CD4-positive, alpha-beta T cell treated with Interleukin-4 for 1 hour (primary cell): ENCODE measurements at regions not wholly inside any gene's neighbourhood (a gene's known extent, or its start where the extent isn't known, plus 50 kb on each side); places are given as distances from the start of the nearest gene placed in this dataset.

ENCODE experiments used
- DNase-seq, 2 donors: peaks; one replicate each; pipeline ENCODE4 v3.0.0-alpha.2; 2020 to 2022

DNA sequence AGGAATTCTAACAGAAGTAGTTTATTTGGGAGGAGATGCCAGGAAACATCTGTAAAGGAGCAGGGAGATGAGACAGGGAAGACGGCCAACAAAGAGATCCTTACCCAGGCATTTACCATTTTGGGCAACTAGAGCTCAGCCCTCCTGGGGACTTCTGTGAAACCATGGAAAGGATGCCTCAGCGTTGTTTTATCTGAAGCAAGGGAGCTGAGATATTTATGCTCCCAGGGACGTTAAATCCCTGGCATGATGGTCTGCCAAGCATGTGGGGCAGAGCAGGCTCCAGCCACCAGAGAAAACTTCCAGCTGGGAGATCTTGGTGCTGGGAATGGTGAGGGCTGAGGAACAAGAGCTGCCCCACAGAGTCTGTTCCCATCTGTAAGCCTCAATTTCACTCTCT lies 114.8 kb upstream of the FOXF1 start:
- no peak for DNase-seq

DNA sequence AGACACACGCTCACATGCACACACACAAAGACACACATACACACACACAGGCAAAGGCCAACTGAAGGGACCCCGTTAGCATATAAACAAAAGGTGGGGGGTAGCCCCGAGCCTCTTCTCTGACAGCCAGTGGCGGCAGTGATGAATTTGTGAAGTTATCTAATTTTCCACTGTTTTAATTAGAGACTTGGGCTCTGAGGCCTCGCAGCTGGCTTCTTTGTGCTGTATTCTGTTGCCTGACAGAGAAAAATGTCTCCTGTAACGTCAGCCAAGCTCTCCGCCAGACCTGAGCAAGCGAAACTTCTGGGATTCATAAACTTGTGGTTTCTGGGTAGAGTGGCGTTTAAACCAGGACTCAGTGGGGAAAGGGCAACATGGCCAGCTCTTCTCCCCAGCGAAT lies 113.9 kb upstream of the FOXF1 start:
- no peak for DNase-seq

DNA sequence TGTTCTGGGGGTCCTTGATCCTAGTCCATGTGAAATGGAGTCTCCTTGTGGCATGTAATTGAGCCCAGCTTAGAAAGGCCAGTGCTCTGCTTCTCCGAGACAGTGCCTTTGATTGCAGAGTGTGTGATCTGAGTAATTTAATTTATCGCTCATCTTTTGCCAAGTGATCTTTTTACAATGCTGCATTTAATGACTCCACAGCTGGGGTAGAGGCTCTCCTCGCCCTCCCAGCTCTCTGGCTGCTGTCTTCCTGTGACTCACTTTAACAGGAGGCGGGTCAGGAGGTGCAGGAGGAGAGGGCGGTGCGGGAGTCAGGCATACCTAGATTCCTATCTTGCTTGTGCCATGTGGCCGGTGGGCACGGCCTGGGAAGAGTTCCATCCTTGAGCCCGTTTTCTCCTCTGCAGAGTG lies 113.4 kb upstream of the FOXF1 start:
- DNase-seq, result no peak

DNA sequence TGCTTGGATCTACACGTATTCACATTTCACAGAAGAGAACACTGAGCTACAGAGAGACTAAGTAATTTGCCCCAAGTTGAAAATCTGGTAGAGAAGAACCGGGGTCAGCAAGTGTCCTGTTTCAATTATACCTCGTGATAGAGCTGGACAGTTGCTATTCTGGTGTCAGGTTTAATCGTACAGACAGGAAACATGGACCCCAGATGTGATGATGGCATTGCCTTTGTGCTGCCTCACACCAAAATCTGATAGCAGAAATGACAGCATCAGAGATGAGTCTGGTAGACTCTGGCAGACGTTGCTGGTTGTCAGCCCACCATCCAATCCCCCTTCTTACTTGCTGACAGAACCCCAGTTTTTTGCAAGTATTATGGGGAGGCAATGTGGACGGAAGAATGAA lies 112.1 kb upstream of the FOXF1 start:
- no peak for DNase-seq

DNA sequence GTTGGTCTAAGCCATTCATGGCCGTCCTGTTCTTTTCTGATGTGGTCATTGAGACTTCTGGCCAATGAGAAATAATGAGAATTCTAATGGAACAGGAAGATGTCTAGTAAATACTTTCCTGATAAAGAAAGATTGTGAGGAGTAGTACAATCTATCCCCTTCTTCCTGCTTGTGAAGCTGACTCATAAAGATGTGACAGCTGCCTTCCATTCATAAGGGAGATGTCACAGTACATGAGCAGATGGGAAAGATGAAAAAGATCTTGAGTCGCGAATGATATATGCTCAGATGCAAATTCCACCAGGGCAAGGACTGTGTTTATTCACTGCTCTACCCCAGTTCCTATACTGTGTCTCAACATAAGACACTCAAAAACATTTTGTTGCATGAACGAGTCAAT lies 111.7 kb upstream of the FOXF1 start:
- no peak for DNase-seq

DNA sequence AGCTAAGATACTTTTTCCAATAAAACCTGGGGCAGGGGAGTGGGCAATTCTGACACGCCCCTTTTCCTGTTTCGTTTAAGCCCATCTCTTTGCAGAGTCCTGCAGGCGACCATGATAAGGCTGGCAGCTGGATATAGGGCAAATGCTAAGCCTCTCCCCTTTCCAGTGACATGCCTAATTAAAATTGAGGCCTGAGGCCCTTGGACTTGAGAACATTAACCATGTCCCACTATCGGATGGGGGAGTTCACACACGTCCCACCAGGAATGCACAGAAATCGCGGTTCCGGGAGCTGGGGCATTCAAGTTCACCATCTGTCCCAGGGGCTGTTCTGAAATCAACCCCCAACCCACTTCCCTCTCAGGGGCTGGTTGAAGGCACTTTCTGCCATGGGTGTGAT lies 109.2 kb upstream of the FOXF1 start:
- DNase-seq, result no peak

DNA sequence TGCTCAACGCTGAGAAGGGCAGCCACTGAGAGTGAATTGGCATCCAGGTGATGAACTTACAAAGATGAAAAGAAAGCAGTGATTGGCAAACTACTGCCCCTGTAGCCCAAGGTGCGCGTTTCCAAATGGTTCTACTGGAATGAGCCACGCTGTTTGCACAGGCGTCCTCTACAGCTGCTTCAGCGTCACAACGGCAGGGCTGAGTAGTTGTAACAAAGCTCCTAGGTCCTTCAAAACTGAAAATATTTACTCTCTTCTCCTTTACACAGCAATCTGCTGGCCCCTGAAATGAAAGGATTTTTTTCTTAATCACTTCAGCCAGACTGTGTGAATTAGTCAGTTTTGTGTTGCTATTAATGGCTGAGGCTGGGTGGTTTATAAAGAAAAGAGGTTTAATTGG lies 107.2 kb upstream of the FOXF1 start:
- DNase-seq, result no peak

DNA sequence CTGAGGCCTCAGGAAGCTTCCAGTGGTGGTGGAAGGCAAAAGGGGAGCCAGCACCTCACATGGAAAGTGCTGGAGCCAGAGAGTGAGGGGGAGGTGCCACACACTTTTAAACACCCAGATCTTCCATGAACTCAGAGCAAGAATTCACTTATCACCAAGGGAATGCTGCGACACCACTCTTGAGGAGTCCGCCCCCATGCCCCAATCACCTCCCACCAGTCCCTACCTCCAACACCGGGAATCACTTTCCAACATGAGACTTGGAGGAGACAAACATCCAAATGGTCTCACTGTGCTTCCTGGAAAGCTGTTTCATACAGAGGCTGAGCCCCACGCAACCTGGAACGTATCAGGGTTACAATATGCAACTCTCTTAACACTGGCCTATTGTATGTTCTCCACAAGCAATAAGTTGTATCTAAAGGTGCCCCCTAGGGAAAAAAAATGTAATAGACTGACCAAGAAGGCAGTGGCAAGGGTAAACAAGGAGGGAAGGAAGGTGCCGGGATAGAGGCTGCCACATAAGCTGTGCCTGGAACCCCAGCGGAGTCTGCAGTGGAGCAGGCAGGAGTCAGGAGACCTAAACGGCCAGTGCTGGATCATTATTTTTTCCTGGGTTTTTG lies 106.7 kb upstream of the FOXF1 start:
- DNase-seq, result no peak

DNA sequence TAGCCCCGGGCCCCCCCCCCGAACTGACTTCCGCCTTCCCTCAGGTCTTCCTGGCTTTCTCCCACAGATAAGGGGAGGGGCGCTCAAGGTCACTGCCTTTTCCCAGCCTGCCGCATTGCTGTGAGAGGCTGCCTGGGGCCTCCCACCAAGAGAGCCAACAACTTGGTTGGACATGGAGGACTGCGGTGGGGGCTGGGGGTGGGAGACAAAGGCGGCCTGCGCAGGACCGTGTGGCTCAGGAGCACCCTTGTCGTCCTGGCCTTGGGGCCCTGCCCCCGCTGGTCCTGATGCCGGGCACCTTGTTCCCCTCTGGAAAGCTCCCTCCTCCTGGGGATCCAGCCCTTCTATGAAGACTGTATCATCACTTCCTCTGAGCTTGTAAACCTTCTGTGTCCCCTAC lies 105.6 kb upstream of the FOXF1 start:
- DNase-seq, result no peak

DNA sequence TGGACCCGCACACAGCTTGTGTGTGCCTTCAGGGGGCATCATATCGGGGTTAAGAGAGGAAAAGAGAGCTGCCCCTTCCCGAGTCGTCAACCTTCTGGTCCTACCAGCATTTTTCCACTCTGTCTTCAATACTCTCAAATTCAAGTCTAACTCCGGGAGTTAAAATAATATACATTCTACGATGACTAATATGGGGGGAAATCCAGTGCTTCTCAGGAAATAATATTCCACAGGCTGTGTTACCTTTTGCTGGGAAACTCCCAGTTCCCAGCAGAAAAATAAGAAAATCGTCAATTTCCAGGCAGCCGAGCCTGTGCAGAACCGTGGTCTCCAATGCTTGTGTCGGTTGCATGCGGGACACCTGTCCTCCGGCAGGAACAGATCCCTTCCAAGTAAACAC lies 105.0 kb upstream of the FOXF1 start:
- no peak for DNase-seq

DNA sequence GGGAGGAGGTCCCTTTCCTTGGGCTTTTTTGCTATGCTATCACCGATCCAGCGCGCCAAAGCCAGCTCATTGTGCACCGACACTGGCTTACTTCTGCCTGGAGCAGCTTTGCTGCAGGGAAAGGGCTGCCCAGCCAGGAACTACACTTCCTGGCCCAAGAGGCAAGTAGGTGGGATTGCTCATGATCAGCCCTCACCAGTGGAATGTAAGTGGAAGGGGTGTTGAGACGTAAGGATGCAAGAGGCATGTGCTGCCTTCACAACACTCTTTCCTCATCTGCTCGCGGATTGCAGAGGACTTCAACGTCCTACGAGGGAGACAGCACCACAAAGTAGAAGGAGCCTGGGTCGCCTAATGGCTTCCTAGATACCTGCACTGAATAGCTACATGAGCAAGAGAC lies 104.3 kb upstream of the FOXF1 start:
- DNase-seq, result no peak

DNA sequence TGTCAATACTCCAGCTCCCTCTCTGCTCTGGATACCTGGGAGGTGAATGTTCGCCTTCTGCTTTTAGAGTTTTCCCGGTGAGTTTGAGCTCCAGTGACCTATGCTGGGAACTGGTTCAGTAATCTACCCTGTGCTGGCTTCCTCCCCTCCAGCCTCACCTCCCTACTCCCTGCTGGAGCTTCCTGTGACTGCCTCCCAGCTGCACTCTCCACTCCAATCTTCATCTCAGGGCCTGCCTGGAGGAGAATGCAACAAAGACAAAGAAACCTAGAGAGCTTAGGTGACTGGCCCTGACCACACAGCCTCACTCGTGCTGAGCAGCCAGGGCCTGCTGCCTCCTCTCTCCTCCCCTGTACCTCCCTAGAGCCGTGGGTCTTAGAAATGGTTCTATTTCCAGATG lies 101.6 kb upstream of the FOXF1 start:
- DNase-seq, result no peak

DNA sequence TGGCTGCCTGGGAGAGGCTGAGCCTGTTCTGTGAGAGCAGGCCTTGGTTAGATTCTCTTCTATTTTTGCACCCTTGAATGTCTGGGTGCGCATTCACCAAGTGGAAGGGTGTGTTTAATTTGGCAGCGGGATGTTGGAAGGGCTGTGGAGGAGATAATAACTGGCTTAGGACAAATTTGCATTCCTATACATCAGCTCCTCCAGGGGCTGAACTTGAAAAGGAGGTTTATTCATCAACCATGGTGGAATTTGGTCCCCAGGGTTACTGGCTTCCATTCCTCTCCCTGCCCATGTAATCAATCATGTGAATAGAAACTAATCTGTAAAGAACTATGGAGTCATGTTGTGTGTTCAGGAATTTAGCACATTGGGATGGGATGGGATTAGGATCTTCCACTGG lies 100.2 kb upstream of the FOXF1 start:
- DNase-seq, result no peak

DNA sequence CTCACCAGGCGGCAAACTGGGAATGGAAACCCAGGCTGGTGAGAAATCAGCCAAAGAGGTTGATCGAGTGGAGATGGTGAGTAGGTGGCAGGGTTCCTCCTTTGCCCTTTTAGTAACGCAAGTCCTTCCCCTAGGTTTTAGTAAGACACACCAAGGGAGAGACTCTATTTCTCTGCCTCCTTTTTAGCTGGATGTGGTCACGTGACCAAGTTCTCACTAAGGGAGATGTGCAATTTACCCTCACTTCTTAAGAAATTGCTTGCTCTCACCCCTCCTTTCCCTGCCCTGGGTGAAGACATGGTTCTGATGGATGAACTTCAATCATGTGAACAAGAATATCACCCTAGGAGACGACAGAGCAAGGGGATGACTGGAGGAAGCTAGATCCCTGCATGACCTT lies 99.8 kb upstream of the FOXF1 start:
- no peak for DNase-seq

DNA sequence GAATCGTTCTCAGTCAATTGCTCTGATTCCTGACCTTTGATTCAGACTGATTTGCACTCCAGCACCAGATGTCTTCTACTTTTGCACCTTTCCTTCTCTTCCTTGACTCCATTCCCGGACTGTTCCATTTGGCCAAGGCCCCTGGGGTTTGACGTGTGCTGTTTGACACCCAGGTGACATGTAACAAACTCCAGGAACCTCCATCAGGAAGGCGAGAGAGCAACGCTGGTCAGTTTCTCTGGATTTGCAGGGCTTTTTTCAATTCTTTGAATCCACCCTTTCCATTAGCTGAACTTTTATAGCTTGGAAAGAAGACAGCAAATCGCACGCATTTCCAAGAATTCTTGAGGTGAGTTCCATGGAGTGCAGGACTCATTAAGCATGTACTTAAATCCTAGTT lies 98.4 kb upstream of the FOXF1 start:
- DNase-seq, result no peak

DNA sequence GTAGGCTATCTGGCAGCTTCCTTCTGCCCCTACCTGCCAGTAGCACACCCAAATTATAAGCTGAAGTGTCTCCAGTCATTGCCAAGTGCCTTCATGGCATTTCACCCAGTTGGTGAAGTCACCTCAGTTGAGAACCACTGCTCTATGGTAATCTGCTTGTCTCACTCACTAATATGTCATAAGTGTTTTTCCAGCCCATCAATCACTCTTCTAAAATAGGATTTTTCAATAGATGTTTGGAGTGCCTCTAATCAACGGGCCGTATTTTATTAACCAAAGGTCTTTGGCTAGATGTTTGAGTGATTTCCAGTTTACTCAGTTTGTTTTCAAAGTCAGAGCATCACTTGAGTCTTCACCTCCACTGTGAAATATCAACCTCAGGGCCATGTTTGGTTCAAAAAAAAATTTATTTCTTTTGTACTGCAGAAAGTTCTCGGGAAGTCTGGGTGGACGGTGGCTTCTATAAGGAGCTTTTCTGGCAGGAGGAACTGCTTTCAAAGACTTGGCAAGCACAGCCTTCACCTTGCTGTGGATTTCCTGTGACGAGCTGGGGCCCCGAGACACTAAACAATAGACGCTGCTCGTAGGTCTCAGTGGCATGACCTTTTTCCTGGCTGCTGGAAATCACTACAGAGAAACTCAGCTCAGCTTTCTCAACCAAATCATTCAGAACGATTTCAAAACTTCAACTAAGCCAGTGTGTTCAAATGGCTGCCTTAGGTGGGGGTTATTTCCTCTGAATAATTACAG lies 95.2 kb upstream of the FOXF1 start:
- no peak for DNase-seq

DNA sequence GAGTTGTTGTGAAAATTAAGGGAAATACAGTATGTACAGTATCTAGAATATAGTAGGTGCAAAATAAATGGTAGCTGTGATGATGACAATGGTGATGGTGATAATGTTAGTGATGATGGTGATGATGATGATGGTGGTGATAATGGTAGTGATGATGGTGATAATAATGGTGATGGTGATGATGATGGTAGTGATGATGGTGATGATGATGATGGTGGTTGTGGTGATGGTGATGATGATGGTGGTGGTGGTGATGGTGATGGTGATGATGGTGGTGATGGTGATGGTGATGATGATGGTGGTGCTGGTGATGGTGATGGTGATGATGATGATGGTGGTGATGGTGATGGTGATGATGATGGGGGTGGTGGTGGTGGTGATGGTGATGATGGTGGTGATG lies 91.3 kb upstream of the FOXF1 start:
- no peak for DNase-seq

DNA sequence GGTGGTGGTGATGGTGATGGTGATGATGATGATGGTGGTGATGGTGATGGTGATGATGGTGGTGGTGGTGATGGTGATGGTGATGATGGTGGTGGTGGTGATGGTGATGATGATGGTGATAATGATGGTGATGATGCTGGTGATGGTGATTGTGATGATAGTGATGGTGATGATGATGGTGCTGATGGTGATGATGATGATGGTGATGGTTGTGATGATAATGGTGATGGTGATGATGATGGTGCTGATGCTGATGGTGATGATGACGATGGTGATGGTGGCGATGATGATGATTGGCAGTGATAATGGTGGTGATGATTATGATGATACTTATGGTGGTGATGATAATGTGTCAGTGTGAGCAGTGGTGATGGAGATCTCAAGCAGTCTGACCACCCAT lies 90.8 kb upstream of the FOXF1 start:
- no peak for DNase-seq

DNA sequence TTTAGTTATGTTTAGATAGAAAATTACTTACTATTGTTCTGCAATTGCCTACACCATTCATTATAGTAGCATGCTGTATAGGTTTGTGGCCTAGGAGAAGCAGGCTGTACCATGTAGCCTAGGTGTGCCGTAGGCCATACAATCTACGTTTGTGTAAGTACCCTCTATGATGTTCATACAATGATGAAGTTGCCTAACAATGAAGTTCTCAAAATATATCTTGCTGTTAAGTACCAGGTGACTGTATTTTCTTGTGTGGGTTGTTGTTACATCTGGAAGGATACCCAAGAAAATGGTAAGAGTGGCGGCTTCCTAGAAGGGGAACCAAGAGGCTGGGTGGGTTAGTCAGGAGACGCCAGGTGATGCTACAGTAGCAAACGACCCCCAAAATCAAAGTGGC lies 88.3 kb upstream of the FOXF1 start:
- DNase-seq, result no peak

DNA sequence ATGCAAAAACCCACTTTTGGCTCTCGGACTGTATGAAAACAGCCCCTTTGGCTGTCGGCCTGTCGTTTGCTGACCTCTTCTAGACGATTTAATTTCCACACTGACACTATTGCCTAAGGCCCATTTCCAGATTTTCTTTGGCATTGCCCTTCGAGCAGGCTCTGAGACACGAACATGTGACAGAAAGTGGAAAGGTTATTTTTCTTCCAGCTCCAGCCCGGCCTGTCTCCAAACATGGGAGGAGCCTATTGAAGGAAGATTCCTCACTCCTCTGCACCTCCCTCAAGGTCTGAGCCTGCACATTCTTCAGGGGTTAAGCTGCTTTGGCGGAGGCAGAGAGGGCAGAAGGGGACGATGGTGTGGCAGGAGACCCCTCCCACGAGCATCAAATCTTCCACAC lies 85.9 kb upstream of the FOXF1 start:
- no peak for DNase-seq

DNA sequence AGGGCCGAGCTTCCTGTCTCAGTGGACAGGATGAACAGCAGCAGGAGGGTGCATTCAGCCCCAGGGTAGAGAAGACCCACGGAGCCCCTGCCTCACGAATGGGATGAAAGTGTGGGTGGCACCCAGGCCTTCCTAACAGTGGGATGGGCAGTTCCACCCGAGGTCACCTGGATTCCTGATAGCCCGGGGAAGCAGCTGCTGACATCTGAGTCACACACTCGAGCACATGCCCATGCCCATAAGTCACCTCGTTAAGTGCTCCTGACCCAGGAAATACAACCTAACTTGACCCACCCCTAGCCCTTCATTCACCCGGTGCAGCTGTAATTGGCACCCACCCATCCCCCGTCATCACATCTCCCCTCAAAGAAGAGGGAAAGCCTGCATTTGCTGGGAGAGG lies 85.3 kb upstream of the FOXF1 start:
- no peak for DNase-seq

DNA sequence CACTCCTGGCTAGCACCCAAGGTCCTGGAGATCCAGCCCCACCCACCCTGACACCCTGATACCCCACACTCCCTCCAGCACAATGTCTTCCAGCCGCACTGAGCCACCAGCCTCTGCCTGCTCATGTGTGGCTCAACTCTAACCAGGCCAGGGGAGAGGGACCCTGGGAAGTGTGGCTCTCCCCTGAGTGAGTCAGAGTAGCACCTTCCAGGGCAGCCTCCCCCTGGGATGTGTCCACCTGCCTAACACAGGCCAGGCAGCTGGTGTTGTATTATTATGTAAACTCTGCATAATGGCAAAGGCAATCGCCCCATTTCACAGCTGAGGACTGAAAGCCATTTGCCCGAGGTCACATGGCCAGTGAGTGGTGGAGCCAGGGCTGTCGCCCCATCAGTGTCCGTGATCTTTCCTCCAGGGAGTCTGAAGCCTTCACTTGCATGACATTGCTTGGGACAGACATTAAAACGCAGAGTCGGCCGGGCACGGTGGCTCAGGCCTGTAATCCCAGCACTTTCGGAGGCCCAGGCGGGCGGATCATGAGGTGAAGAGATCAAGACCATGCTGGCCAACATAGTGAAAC lies 84.2 kb upstream of the FOXF1 start:
- DNase-seq, result no peak

DNA sequence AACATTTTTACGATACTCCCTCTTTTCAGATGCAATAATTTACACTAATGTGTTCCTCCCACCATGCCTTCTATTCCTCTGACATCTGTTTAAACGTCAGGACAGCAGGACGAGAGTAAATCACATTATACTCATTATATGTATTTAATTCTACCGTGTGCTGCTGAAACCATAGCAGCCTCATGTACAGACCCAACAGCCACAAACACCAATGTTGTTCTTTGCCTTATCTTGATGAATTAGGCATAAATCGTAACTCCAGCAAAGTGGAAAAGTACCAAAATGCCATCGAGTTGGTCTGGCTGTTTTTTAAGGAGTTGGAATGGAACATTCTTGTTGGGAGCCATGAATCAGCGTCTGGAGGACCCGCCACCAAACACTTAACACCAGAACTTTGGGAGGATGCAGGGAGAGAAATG lies 82.9 kb upstream of the FOXF1 start:
- no peak for DNase-seq

DNA sequence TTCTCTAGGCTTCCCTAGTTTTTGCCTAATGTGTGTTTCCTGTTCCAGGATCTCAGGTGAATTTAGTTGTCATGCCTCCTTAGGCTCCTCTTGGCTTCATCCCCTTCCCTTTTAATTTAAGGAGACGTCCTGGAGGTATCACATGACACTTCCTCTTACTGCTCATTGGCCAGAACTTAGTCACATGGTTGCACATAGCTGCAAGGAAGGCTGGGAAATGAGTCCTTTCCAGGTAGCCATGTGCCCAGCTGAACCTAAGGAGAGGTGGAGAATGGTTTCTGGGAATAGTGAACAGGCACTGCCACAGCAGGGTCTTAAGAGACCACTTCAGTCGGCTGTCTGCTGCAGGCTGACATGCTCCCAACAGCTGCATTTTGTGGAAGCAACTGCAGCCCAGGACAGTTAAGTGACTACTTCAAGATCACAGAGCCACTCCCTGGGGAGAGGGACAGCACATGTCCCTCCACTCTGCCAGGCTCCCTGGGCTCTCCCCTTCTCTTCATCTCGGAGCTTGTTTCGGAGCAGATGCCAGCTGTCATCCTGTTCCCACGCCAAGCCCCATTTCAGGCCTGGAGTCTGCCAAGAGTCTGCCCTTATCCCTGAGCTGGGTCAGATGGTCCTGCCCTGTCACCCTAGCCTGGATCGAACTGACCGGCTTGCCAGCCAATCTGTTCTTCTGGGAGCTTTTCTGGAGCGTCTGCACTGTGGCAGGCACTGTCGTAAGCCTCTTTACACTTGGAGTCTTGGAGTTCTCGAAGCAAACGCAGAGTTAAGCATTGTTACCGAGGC lies 81.4 kb upstream of the FOXF1 start:
- DNase-seq, result no peak
